GM19351 (cell line): ENCODE measurements at regions not wholly inside any gene's neighbourhood (a gene's known extent, or its start where the extent isn't known, plus 50 kb on each side); places are given as distances from the start of the nearest gene placed in this dataset.

Experiments used
- ATAC-seq: cut with Tn5 transposase; IDR thresholded peaks from one replicate; pipeline ENCODE4 v1.9.1; 2021; ENCODE audit warnings: mild to moderate bottlenecking, moderate library complexity; ENCODE audit not compliant: unreplicated experiment

DNA sequence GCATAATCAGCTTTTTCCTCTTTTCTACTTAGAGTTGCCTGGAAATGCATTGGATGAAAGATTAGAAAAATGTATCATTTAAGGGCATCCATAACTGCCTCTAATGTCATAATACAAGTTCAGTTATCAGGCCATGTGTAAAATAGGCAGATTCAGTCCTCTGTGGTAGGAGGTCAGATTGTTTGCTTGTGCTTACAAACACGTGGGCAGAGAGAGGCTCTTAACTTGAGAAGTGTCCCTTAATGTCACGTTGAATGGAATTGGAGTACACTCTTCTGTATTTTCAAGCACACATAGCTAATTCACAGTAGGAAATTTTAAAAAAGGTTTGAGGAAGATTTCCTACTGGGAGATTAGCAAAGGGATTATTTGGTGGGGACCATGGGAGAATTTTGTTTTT is 359.8 kb upstream of the MTPN start:
- no peak for ATAC-seq

DNA sequence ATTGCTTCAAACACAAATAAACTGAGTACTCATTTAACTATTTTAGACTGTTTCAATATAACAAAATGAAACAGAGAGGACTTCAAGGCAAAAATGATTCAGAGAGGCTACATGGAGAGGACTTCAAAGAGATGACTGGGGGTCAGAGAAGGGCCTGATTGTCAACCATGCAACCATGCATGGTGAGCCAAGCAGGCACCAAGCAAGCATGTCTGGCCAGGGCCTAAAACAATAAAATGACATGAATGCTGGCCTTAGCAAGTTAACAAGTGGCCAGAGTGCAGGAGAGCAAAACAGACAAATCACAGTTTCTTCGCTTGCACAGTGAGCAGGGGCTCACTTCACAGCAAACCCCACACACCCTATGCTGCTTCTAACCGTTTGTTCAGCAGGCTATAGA is 356.5 kb upstream of the MTPN start:
- ATAC-seq, result no peak

DNA sequence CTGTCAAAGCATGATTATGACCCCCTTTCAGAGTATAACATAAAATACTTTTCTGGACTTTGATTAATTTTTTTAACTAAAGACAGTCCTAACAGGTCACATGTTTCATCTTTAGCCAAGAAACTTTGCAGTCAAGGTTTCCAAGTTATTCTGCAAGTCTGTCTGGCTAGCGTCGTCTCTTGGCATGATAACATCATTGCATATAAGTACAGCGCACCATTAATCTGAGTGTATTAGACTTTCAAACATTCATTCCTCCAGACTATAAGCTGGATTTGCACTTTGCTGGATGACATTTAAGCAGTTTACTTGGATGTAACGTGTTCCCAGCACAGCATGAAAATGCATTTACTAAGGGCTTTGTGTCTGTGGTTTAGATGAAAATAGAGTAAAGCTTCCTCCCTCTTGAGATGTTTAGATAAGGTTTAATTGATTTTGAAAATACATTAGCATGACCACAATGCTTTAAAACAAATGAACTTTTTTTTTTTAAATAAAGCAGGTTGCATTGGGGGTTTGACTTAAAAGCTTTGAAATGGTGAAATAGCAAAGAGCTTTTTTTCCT is 349.0 kb upstream of the MTPN start:
- no peak for ATAC-seq

DNA sequence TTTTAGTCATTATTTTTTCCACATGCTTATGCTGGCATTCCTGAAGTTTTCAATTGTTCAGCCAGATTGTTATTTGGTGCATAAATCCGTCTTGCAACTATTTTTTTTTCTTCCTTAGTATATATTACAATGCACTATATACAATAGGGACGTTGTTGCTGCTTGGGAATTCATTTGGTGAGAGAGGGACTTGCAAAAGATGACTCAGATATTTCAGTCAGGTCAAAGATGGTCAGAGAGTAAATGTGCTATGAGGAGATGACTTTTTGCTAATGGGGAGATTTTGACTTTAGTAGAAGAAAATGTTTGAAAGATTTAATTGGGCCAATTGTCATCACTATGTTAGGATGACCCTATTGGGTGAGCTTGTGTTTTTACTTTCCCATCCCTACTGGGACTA is 348.4 kb upstream of the MTPN start:
- ATAC-seq, result no peak

DNA sequence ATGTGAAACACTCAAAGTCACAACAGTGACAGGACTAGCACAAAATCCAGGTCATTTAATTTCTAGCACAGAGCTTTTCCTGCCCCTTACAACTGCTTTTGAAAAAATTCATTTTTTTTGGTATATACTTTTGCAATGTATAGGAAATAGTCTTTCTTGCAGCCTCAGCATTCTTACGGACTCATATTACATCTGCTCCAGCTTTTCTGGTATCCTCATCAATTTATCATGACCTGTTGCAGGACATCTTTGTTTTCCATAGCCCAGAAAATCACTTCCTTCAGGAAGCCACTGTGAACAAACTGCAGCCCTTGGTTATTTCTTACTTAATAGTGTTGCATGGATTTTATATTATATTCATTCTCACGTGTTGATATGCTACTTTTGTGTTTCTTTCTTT is 347.9 kb upstream of the MTPN start:
- no peak for ATAC-seq

DNA sequence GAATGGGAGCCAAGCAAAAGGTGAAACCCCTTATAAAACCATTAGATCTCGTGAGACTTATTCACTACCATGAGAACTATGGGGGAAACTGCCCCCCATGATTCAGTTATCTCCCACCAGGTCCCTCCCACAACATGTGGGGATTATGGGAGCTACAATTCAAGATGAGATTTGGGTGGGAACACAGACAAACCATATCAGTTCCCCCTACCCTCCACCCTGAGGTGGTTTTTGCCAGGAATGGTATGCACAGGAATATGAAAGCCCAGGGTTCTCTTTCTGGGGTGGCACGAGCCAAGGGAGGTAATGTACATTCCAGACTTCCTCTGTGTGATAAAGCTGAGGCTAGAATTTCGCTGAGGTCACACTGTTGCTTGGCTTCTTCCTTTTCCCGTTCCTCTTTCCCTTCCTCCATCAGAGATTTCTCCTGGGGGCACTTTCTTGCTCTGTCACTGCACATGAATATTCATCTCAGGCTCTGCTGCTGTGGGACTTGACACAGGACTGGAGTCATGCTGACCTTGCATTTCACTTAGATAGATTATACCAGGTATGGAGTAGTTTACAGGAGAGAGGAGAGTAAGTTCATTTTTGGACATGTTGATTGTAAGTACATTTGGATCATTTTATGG is 347.0 kb upstream of the MTPN start:
- ATAC-seq, result no peak

DNA sequence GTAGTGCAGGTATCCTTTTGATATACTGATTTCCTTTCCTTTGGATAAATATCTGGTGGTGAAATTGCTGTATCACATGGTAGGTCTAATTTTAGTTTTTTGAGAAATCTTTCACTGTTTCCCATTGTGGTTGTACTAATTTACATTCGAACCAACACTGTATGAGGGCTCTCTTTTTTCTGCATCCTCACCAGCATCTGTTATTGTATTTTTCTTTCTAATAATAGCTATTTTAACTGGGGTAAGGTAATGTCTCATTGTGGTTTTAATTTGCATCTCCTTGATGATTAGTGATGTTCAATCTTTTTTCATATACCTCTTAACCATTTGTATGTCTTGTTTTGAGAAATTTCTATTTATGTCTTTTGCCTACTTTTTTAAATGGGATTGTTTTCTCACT is 335.4 kb upstream of the MTPN start:
- no peak for ATAC-seq

DNA sequence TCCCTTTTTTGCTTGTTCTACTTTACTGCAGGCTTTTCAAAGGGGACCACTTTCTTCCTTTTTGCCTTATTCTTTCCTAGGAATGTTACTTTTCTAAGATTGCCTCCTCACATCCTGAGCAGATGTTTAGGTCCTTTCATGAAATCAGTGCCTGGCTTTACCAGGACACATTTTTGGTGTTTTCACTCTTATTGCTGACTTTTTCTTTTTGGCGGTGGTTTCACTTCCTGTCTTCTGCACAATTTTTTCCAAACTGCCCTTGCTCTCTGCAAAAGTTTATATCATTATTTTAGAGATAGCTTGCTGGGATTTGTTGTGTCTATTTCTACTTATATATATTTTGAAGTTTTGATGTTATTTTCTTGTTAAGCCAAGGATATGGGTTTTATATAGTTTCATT is 332.2 kb upstream of the MTPN start:
- ATAC-seq, result no peak

DNA sequence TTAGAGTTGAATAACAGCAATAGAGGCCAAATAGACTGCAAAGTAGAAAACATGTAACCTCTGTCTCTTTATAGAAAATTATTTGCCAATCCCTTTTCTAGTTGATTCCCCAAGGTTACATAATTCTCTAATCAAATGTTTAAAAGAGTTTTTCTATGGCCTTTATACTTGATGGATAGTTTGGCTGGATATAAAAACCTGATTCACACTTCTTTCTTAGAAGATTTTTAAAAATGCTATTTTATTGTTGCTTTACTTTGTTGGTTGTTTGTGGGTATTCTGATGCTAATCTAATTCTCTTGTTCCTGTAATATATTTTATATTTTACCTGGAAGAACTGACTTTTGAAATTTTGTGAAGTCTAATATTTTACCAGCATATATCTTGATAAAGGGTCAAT is 331.1 kb upstream of the MTPN start:
- ATAC-seq, result no peak

DNA sequence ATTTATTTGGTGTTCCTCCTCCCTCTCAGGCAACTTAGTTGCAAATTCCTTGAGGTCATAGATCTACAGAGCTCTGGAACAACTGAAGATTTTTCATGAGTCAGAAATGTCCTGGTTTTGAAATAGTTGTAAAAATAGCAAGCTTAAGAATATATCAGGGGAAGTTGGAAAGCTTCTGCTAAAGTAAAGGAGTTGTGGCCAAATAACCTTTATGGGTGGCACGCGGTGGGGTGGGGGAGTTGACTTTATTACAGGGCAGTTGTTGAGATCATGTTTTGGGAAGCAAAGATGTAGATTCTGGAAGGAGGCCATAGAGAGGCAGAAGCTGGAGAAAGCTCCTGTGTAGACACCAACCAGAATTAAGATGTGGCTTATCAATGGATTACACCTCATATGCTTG is 326.0 kb upstream of the MTPN start:
- ATAC-seq, result no peak

DNA sequence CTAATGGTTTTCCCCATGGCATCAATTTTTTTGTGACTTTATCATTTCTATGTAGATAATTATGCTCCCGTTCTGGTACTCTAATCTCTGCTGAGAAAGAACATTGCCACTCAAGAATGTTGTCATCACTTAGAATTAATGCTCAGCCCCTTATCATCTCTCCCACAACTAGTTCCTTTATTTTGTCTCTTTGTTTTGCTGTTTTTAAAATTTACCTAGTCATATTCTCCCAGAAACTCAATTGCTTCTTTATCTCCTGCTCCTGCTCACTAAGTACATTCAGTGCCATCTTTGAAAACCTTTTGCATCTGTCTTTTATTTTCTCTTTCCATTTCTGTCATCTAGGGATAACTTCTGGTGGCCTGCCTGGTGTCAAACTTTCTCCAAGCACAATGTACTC is 324.9 kb upstream of the MTPN start:
- ATAC-seq, result no peak

DNA sequence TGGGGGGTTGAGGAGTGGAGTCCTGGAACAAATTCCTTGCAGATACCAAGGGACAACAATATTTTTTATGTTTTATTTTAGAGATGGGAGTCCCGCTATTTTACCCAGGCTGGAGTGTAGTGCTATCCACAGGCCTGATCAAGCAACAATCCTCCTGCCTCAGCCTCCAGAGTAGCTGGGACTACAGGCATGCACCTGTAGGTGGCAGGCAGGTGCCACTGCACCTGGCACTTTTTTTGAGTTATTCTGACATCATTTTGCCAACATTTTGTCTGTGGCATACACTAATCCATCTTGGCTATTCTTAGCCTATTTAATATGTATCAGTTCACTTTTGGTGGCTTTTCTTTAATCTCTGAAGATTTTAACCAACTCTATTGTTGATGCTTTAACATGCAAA is 317.8 kb upstream of the MTPN start:
- ATAC-seq, result no peak

DNA sequence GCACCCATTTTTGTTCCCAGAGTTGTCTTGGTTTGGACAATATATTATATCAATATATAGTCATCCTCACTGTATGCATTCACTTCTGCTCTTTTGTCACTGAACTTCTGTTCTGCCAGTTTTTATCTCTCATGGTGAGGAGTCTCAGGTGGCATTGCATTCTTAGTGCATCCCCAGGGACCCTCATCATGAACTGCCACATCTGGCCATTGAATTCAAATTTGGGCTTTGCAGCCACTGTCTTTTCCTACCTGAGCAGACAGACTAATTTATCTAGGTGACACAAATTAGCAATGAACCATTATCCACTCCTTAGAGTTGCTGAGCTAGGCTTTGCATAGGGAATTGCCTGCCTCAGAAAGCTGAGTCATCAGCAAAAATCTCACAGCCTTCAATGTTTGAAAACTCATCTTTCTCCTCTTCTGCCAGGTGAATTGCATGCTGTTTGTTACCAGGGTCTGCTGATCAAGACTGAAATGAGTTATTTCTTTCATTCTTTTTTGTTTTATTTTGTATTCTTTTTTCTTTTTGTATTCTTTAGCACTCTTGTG is 316.8 kb upstream of the MTPN start:
- ATAC-seq, result no peak

DNA sequence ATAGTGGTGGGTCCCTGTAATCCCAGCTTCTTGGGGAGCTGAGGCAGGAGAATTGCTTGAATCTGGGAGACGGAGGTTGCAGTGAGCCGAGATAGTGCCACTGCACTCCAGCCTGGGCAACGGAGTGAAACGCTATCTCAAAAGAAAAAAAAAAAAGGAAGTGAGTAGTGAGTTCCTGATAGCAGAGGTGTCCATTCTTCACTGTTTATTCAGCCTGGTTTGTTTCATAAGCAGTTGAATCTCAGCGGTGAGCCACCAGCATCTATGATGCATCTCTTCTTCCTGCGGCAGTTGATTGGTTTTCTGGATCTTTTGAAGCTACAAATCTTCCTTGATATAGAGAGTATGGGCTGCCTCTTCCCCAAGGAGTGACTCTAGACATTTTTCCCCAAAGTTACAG is 316.1 kb upstream of the MTPN start:
- ATAC-seq, result peak; percentile 89

DNA sequence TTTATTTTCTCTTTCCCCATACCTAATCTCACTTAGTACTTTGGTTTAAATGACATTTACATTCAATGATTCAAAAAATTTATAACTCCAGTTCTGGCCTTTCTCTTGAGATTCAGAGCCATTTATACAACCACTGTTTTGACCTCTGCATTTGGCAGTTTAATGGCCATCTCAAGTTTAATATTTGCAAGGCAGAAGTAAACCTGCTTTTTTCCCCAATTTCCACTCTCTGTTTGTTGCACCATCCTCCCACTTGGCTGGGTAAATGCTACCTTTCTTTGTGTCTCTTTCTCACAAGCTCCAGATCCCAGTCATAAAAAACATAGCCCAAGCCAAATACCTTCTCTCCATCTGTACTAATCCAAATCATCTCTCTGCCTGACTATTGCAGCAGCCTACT is 315.2 kb upstream of the MTPN start:
- no peak for ATAC-seq

DNA sequence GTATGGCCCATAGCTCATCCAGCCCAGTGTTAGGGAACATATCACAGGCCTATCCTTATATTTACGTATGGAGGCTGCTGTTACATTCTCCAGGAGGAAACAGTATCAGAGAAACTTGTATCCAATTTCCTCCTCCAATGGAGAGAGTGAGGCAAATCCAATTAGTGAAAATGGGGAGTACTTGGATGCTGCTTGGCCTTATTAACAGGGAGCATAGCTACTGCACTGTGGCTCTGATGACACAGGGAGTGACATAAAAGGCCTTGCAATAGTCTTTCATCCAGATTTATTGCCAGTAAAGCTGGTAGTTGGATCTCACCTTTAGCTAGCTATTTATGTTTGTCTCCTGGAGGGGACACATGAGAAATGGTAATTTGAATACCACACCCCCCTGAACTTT is 313.2 kb upstream of the MTPN start:
- ATAC-seq, result no peak

DNA sequence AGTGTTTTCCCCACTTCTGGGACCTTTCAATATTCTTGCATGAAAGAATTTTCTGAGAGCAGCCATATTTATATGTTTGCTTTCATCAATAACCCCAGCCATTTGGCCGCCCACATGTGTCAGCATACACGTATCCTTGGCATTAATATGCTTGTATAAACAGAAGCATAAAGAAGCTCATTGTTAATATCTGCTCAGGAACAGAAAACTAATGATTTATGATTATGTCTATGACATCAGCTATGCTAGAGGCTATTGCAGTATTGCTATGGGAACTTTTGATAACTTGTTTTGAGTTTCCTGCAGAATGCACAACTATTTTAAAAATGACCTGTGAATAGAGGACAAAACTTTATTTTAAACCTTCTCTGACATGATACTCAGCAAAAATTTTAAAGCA is 300.9 kb upstream of the MTPN start:
- no peak for ATAC-seq

DNA sequence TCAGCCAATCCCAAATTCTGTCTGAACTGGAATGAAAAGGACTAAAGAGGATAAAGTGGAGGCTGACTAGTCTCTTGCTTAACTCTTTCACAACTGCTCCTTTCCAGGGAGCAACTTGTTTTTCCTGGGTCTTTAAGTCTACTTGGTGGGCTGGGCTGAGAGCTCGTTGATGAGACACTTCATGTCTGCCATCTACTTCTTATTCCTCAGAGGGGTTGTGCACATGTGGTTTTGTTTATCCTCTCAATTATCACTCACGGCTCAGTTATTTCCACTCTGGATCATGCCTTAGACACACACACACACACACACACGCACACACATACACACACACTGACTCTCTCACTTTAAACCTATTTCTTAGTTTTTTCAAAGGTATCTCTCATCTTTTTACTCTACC is 298.6 kb upstream of the MTPN start:
- no peak for ATAC-seq

DNA sequence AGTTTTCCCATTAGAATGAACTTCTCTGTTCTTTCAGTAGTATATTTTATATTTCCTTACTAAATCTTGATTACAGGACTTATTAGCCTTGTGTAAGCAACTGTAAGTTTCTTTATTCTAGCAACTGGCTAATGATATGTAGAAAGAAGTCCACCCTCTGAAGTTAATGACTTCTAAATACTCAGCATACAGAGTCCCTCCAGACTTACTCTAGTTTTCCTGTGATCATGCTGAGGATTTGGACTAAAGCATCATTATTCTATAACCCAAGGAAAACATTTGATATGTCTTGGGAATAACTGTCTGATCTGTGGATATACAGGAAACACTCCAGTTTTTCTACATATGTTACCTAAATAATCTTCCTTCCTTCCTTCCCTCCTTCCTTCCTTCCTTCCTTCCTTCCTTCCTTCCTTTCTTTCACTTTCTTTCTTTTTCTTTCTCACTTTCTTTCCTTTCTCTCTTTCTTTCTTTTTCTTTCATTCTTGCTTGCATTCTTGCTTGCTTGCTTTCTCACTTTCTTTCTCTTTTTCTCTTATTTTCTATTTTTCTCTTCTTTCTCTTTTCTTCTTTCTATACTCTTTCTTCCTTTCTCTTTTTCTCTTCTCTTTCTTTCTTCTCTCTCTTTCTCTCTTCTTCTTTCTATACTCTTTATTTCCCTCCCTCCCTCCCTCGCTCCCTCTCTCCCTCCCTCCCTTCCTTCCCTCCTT is 297.6 kb upstream of the MTPN start:
- no peak for ATAC-seq

DNA sequence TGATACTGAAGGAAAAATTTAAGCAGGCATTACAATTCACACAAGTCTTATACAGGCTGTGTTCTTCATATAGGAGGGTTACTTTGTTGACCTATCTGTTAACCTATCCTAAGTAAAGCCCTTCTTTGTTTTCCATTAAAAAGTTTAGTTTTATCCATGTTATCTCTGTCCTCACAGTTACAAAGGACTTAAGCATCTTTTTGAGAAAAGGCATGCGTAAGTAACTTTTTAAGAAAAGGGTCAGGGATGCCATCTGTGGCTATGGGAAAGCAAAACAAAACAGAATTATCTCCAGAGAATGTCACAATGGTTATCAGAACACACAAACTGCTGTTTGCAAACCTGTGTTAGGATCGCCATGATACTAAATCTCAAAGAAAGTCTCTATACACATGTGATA is 295.8 kb upstream of the MTPN start:
- no peak for ATAC-seq

DNA sequence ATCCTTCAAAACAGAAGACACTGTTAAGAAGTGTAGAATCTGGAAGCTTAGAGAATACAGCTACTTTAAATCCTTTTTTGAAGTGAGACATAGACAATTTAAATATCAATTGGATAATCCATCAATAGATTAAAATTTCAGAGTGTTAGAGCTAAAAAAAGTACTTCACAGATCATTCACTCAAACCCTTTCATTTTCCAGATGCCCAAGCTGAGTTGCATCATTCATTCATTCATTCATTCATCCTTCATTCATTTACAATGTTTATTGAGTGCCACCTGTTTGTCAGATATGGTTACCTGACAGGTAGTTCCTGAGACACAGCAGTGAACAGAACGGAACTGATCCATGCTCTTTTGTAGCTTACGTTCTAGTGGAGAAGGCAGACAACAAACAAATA is 290.7 kb upstream of the MTPN start:
- no peak for ATAC-seq

DNA sequence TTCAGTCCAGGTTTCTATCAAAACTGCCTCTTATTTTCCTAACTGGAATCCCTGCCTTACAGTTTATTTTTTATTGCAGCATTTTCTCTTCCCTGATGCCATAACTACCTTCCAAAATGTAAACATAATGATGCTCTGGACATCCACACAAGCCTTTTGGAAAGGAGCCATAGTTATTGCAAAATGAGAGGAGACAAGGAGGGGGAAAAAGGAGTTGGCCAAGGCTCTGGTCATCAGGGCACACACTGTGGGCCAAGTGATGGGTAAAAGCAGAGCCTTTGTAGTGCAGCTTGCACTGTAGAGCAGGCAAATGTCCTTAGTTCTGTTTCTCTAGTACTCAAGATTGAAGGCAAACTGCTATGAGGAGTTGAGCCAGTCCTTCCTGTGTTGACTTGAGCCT is 289.3 kb upstream of the MTPN start:
- ATAC-seq, result no peak
